ENCODE measurements at regions not wholly inside any gene's neighbourhood (a gene's known extent, or its start where the extent isn't known, plus 50 kb on each side); places are given as distances from the start of the nearest gene placed in this dataset.
A peak's percentile ranks its signal among the peaks of the same experiment; 100 is the strongest.
"Not testable (repeated sequence)": the region's sequence is repeated elsewhere in the genome, so short reads cannot be mapped to it uniquely, and the experiment has no call there.

- no peak for DNase-seq (ENCODE audit: low read depth)
Observed at GRCh38 chr11:39674761-39675160, 1784.7 kb downstream of the LRRC4C start.

GRCh38 chr11:39674024-39674423 lies 1785.4 kb downstream of the LRRC4C start:
- DNase-seq (ENCODE audit: low read depth): no peak

GRCh38 chr11:39668640-39669039 lies 1790.8 kb downstream of the LRRC4C start:
- no peak for DNase-seq (ENCODE audit: low read depth)

GRCh38 chr11:39664023-39664422 lies 1795.4 kb downstream of the LRRC4C start:
- DNase-seq (ENCODE audit: low read depth): no peak

GRCh38 chr11:39661890-39662289 lies 1797.6 kb downstream of the LRRC4C start:
- no peak for DNase-seq (ENCODE audit: low read depth)

GRCh38 chr11:39651857-39652461 lies 1807.5 kb downstream of the LRRC4C start:
- DNase-seq (ENCODE audit: low read depth): no peak

- DNase-seq (ENCODE audit: low read depth): no peak
Observed at GRCh38 chr11:39641751-39642150, 1817.7 kb downstream of the LRRC4C start.

- no peak for DNase-seq (ENCODE audit: low read depth)
Observed at GRCh38 chr11:39630365-39630764, 1829.1 kb downstream of the LRRC4C start.

GRCh38 chr11:39628311-39628710 lies 1831.1 kb downstream of the LRRC4C start:
- DNase-seq (ENCODE audit: low read depth): no peak

- DNase-seq (ENCODE audit: low read depth): not testable (repeated sequence)
Observed at GRCh38 chr11:39620309-39620708, 1839.1 kb downstream of the LRRC4C start.

GRCh38 chr11:39617971-39618370 lies 1841.5 kb downstream of the LRRC4C start:
- DNase-seq (ENCODE audit: low read depth): no peak

GRCh38 chr11:39589391-39589790 lies 1870.1 kb downstream of the LRRC4C start:
- no peak for DNase-seq (ENCODE audit: low read depth)

- DNase-seq (ENCODE audit: low read depth): no peak
Observed at GRCh38 chr11:39586036-39586435, 1873.4 kb downstream of the LRRC4C start.

GRCh38 chr11:39571081-39571480 lies 1888.4 kb downstream of the LRRC4C start:
- no peak for DNase-seq (ENCODE audit: low read depth)

GRCh38 chr11:39570526-39570925 lies 1888.9 kb downstream of the LRRC4C start:
- DNase-seq (ENCODE audit: low read depth): no peak

- DNase-seq (ENCODE audit: low read depth): no peak
Observed at GRCh38 chr11:39569789-39570188, 1889.7 kb downstream of the LRRC4C start.

- no peak for DNase-seq (ENCODE audit: low read depth)
Observed at GRCh38 chr11:39542460-39542859, 1917.0 kb downstream of the LRRC4C start.

- DNase-seq (ENCODE audit: low read depth): peak; percentile 61
Observed at GRCh38 chr11:39541945-39542351, 1917.5 kb downstream of the LRRC4C start.

GRCh38 chr11:39536323-39536722 lies 1923.1 kb downstream of the LRRC4C start:
- not testable (repeated sequence) for DNase-seq (ENCODE audit: low read depth)

Measured in CMK (cell line).